T-helper 1 cell treated with Interleukin-12 subunit alpha and Interleukin-12 subunit beta and Interleukin-4 antibody, amounts not matched to agents 30 ng/mL and 1 ng/mL, for 36 hours (primary cell): ENCODE measurements at regions not wholly inside any gene's neighbourhood (a gene's known extent, or its start where the extent isn't known, plus 50 kb on each side); places are given as distances from the start of the nearest gene placed in this dataset.

Experiments
- intact Hi-C: fragments of 100-400 bp; cut with micrococcal nuclease; formaldehyde crosslinking; loops from one replicate; pipeline ENCODE4 v1.15.1; 2024

- intact Hi-C loops: no loop called here
These were observed 65.4 kb upstream of the WDFY2 start for GRCh38 chr13:51518827-51519226.

GRCh38 chr13:51519771-51520216 lies 64.5 kb upstream of the WDFY2 start:
- intact Hi-C loops: no loop called here

GRCh38 chr13:51520524-51520923 lies 63.7 kb upstream of the WDFY2 start:
- intact Hi-C loops: no loop called here

GRCh38 chr13:51523082-51523518 lies 61.2 kb upstream of the WDFY2 start:
- intact Hi-C loops: loop anchor here (1.0 kb wide), 1 partner anchor 11 kb away; no protein-coding TSS in a partner anchor

- intact Hi-C loops: no loop called here
These were observed 60.0 kb upstream of the WDFY2 start for GRCh38 chr13:51524312-51524711.

- intact Hi-C loops: no loop called here
These were observed 59.3 kb upstream of the WDFY2 start for GRCh38 chr13:51524829-51525566.

GRCh38 chr13:51525567-51526167 lies 58.6 kb upstream of the WDFY2 start:
- intact Hi-C loops: no loop called here

GRCh38 chr13:51526202-51526601 lies 58.1 kb upstream of the WDFY2 start:
- intact Hi-C loops: no loop called here

GRCh38 chr13:51532736-51533197 lies 51.5 kb upstream of the WDFY2 start:
- intact Hi-C loops: no loop called here

GRCh38 chr13:51534041-51534817 lies 50.0 kb upstream of the WDFY2 start:
- intact Hi-C loops: loop anchor here (1.0 to 2.0 kb wide), 3 partner anchors 11 to 81 kb away; partner anchors contain the start of gene INTS6
